ENCODE measurements at regions not wholly inside any gene's neighbourhood (a gene's known extent, or its start where the extent isn't known, plus 50 kb on each side); places are given as distances from the start of the nearest gene placed in this dataset.
"Not testable (repeated sequence)": the region's sequence is repeated elsewhere in the genome, so short reads cannot be mapped to it uniquely, and the experiment has no call there.

DNA sequence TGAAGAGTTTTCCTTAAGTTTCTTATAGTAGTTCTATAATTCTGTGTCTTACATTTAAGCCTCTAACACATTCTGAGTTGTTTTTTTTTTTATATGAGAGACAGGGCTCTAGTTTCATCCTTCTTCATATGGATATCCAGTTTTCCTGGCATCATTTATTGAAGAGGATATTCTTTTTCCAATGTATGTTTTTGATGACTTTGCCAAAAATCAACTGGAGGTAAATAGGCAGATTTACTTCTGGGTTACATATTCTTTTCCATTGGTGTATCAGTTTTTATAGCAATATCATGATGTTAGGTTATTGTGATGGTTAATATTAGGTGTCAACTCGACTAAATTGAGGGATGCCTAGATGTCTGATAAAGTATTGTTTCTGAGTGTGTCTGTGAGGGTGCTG is 650.7 kb upstream of the GRID2 start:
- no peak overlapping the region for H3K4me3 ChIP-seq (ENCODE audit: low read depth, low read length)
- TF ChIP-seq, protein P1, sequence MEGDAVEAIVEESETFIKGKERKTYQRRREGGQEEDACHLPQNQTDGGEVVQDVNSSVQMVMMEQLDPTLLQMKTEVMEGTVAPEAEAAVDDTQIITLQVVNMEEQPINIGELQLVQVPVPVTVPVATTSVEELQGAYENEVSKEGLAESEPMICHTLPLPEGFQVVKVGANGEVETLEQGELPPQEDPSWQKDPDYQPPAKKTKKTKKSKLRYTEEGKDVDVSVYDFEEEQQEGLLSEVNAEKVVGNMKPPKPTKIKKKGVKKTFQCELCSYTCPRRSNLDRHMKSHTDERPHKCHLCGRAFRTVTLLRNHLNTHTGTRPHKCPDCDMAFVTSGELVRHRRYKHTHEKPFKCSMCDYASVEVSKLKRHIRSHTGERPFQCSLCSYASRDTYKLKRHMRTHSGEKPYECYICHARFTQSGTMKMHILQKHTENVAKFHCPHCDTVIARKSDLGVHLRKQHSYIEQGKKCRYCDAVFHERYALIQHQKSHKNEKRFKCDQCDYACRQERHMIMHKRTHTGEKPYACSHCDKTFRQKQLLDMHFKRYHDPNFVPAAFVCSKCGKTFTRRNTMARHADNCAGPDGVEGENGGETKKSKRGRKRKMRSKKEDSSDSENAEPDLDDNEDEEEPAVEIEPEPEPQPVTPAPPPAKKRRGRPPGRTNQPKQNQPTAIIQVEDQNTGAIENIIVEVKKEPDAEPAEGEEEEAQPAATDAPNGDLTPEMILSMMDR (IDR thresholded peaks at IDR 0.05; ENCODE audit: borderline replicate concordance, insufficient read depth, low read depth, low read length): no peak

DNA sequence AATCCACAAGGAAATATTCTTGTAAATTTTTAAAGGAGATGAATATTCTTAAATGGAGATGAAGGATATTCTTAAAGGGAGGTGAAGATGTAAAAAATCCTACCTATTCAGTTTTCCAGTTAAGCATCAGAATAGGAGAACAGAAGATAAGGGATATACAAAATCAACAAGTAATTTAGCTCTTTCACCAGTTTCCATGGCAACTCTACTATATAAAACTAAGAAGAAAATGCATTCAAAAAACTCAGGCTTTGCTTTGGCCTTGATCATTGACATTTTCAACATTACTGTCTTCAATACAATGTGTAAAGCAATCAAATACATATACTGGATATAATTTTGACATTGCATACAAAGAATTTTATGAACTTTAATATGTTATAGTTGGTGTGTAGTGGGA is 622.7 kb upstream of the GRID2 start:
- H3K4me3 ChIP-seq (ENCODE audit: low read depth, low read length): no peak overlapping the region
- TF ChIP-seq, protein P1 (IDR thresholded peaks at IDR 0.05; ENCODE audit: borderline replicate concordance, insufficient read depth, low read depth, low read length): no peak

DNA sequence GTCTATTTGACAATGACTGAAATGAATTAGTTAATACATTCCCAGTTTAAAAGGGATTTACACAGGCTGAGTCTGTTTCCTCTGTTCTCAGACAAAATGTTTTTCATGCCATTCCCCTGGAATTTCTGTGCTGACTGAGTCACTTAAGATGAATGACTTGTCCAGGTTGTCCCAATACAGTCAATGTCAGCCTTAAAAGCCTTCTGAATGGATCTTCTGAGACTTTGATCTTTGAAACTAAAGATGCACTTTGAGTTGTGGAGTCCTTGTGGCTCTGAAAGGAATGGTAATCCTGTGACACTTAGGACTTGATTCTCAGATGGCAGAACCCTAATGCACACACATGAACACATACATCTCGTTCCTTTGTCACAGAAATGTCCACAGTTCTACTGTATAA is 622.2 kb upstream of the GRID2 start:
- TF ChIP-seq, protein P1 (IDR thresholded peaks at IDR 0.05; ENCODE audit: borderline replicate concordance, insufficient read depth, low read depth, low read length): no peak
- no peak overlapping the region for H3K4me3 ChIP-seq (ENCODE audit: low read depth, low read length)

DNA sequence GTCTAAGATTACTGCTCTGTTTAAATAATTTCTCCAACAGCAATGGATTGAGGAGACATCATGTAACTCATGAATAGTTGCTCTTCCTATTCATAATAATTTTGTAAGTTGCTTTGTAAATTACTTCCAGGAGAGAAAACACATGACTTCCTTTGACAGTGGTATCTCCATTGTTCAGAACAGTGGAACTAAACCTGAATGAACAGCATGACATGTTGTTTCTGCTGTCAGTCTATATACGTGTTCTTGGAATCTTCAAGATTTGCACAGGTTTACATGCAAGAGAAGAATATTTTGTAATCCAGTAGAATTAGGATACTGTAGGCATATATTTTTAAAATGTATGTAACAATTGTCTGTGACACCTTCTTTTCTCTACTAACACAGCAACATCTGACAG is 618.8 kb upstream of the GRID2 start:
- H3K4me3 ChIP-seq (ENCODE audit: low read depth, low read length): no peak overlapping the region
- TF ChIP-seq, protein P1 (IDR thresholded peaks at IDR 0.05; ENCODE audit: borderline replicate concordance, insufficient read depth, low read depth, low read length): no peak

DNA sequence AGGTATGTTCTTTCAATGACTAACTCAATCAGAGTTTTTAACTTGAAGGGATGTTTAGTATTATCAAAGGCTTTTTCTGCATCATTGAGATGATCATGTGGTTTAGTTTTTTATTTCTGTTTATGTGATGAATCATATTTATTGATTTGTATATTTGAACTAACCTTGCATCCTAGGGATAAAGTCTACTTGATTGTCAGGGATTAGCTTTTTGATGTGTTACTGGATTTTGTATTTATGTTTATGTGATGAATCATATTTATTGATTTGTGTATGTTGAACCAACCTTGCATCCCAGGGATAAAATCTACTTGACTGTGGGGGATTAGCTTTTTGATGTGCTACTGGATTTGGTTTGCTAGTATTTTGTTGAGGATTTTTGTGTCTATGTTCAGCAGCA is 615.4 kb upstream of the GRID2 start:
- no peak overlapping the region for H3K4me3 ChIP-seq (ENCODE audit: low read depth, low read length)

DNA sequence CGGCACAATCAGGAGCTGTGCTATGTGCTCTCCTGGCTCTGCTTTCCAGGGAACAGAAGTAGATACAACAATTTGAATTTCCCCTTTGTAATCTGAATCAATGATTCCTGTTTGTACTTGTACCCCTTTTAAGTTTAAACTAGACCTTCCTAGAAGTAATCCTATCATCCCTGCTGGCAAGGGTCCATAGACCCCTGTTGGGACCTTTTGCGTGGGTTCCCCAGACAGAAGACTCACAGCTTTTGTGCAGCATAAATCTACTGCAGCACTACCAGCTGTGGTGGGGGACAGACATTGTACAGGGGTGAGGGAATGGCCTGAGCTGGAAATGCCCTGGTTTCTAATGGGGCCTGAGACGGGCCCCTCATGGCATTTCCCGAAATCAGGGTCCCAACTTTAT is 604.1 kb upstream of the GRID2 start:
- H3K4me3 ChIP-seq (ENCODE audit: low read depth, low read length): not testable (repeated sequence)

More for the DNA sequence above, 615.4 kb upstream of the GRID2 start:
- TF ChIP-seq, protein P1 (IDR thresholded peaks at IDR 0.05; ENCODE audit: borderline replicate concordance, insufficient read depth, low read depth, low read length): no peak

DNA sequence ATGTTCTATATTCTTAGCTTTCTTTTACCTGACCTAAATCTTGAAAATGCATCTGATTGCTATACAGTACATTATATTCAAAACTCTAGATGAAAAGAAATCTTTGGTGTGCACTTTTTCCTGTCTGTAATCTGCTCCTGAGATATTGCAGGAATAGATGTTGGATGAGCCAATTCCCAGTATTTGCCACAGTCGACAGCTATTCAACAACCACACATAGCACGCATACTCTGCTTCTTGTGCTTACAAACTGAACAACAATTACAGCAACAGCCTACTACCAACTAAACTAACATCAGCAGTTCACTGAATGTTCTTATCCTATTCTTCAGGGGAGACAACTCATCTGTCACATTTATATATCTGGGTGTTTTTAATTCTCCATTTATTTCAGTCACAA is 573.9 kb upstream of the GRID2 start:
- TF ChIP-seq, protein P1 (IDR thresholded peaks at IDR 0.05; ENCODE audit: borderline replicate concordance, insufficient read depth, low read depth, low read length): no peak
- H3K4me3 ChIP-seq (ENCODE audit: low read depth, low read length): no peak overlapping the region

DNA sequence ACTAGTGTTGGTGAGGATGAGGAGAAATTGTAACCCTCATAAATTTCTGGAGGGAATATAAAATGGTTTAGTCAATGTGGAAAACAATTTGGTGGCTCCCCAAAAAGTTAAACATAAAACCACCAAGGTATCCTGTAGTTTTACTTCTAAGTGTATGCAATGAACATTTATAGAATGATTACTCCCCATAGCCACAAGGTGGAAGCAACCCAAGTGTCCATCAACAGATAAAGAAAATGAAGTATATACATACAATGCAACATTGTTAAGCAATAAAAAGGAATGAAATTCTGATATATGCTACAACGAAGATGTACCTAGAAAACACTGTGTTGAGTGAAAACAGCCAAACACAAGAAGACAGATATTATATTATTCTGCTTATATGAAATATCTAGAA is 569.1 kb upstream of the GRID2 start:
- no peak overlapping the region for H3K4me3 ChIP-seq (ENCODE audit: low read depth, low read length)
- TF ChIP-seq, protein P1 (IDR thresholded peaks at IDR 0.05; ENCODE audit: borderline replicate concordance, insufficient read depth, low read depth, low read length): no peak

DNA sequence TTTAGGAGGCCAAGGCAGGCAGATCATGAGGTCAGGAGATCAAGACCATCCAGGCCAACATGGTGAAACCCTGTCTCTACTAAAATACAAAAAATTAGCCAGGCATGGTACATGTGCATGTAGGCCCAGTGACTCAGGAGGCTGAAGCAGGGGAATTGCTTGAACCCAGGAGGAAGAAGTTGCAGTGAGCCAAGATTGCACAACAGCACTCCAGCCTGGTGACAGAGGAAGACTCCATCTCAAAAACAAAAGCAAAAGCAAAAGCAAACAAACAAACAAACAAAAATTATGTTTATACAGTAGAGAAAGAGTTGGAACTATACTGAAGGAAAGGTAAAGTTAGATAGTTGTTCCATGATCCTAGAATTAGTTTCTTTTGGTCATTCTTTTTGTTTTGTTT is 564.9 kb upstream of the GRID2 start:
- not testable (repeated sequence) for H3K4me3 ChIP-seq (ENCODE audit: low read depth, low read length)
